GM23338 (cell line): ENCODE measurements at regions not wholly inside any gene's neighbourhood (a gene's known extent, or its start where the extent isn't known, plus 50 kb on each side); places are given as distances from the start of the nearest gene placed in this dataset.
"Not testable (repeated sequence)": the region's sequence is repeated elsewhere in the genome, so short reads cannot be mapped to it uniquely, and the experiment has no call there.

Source experiments
- ATAC-seq: fragments of 200-7000 bp; cut with Tn5 transposase; 3 replicates; pipeline ENCODE4 v1.9.1; 2020
- DNase-seq: peaks from one replicate; pipeline ENCODE4 v3.0.0-alpha.2; 2015; ENCODE audit warnings: low spot score
- H2AFZ ChIP-seq: fragments of 200-600 bp; sonication (generic); 2 replicates; pipeline ENCODE4 v1.8.0; 2016; ENCODE audit warnings: antibody characterized with exemption, mild to moderate bottlenecking, moderate library complexity
- H3F3A ChIP-seq: fragments of 200-600 bp; sonication (generic); replicated peaks from 2 replicates; pipeline ENCODE4 v1.8.0; 2017; ENCODE audit warnings: antibody characterized with exemption, mixed run types, low read depth
- H3K27ac ChIP-seq: fragments of 200-600 bp; sonication (generic); 2 replicates; pipeline ENCODE4 v1.6.1; 2016; ENCODE audit warnings: low read depth
- H3K27me3 ChIP-seq: fragments of 200-600 bp; sonication (generic); 2 replicates; pipeline ENCODE4 v1.8.0; 2016; ENCODE audit warnings: mild to moderate bottlenecking, mixed run types, moderate library complexity; ENCODE audit not compliant: insufficient read depth
- H3K36me3 ChIP-seq: fragments of 200-600 bp; sonication (generic); 2 replicates; pipeline ENCODE4 v1.8.0; 2016; ENCODE audit warnings: mild to moderate bottlenecking; ENCODE audit not compliant: insufficient read depth
- H3K4me1 ChIP-seq: fragments of 200-600 bp; sonication (generic); 2 replicates; pipeline ENCODE4 v1.8.0; 2016; ENCODE audit warnings: mild to moderate bottlenecking, moderate library complexity; ENCODE audit not compliant: insufficient read depth
- H3K4me2 ChIP-seq: fragments of 200-600 bp; sonication (generic); 2 replicates; pipeline ENCODE4 v1.7.1; 2017; ENCODE audit warnings: mixed run types
- H3K4me3 ChIP-seq: fragments of 200-600 bp; sonication (generic); 2 replicates; pipeline ENCODE4 v1.6.1; 2016; ENCODE audit warnings: mixed run types
- H3K79me2 ChIP-seq: fragments of 200-600 bp; sonication (generic); replicated peaks from 2 replicates; pipeline ENCODE4 v1.8.0; 2017; ENCODE audit warnings: mild to moderate bottlenecking; ENCODE audit not compliant: insufficient read depth
- H3K9me2 ChIP-seq: fragments of 200-600 bp; sonication (generic); 2 replicates; pipeline ENCODE4 v1.8.0; 2017; ENCODE audit not compliant: insufficient read depth
- H4K20me1 ChIP-seq: fragments of 200-600 bp; sonication (generic); replicated peaks from 2 replicates; pipeline ENCODE4 v1.8.0; 2017; ENCODE audit warnings: mild to moderate bottlenecking; ENCODE audit not compliant: insufficient read depth
- H3K27ac Mint-ChIP-seq: 2 replicates; pipeline ENCODE4 v1.8.0; 2020; ENCODE audit warnings: inconsistent platforms, mild to moderate bottlenecking, moderate library complexity, mixed read lengths
- H3K27me3 Mint-ChIP-seq: 3 replicates; pipeline ENCODE4 v1.8.0; 2022; ENCODE audit warnings: low read depth, mild to moderate bottlenecking, moderate library complexity, mixed read lengths, inconsistent platforms; ENCODE audit not compliant: insufficient read depth, poor library complexity
- H3K36me3 Mint-ChIP-seq: 3 replicates; pipeline ENCODE4 v1.8.0; 2021; ENCODE audit warnings: low read depth, mild to moderate bottlenecking, inconsistent platforms, moderate library complexity, mixed read lengths
- H3K4me1 Mint-ChIP-seq: 3 replicates; pipeline ENCODE4 v1.8.0; 2020; ENCODE audit warnings: mild to moderate bottlenecking, inconsistent platforms, mixed read lengths
- H3K4me3 Mint-ChIP-seq: 3 replicates; pipeline ENCODE4 v1.8.0; 2021; ENCODE audit warnings: moderate library complexity, mild to moderate bottlenecking, inconsistent platforms, mixed read lengths
- H3K9me3 Mint-ChIP-seq: 3 replicates; pipeline ENCODE4 v1.8.0; 2020; ENCODE audit warnings: moderate library complexity, mild to moderate bottlenecking, inconsistent platforms, mixed read lengths
- CTCF ChIP-seq, 2 experiments: fragments of 200-600 bp in 1 of 2; sonication (generic) in 1 of 2; conservative IDR thresholded peaks; 2 replicates each; pipeline versions ENCODE4 v1.5.1 to v1.6.1; 2016 to 2017; ENCODE audit warnings: antibody characterized with exemption in 2 of 2, low read depth in 2 of 2, mild to moderate bottlenecking in 2 of 2, moderate library complexity in 1 of 2
- ETS1 ChIP-seq: IDR thresholded peaks from 2 replicates; pipeline ENCODE4 v1.6.1; 2016; ENCODE audit warnings: antibody characterized with exemption
- EZH2phosphoT487 ChIP-seq: fragments of 200-600 bp; sonication (generic); IDR thresholded peaks from one replicate; pipeline ENCODE4 v1.8.1; 2018; ENCODE audit warnings: antibody characterized with exemption; ENCODE audit not compliant: unreplicated experiment
- JUNB ChIP-seq: IDR thresholded peaks from one replicate; pipeline ENCODE4 v1.6.1; 2016; ENCODE audit warnings: antibody characterized with exemption; ENCODE audit not compliant: unreplicated experiment
- NANOG ChIP-seq: IDR thresholded peaks from 2 replicates; pipeline ENCODE4 v1.6.1; 2016; ENCODE audit warnings: antibody characterized with exemption, borderline replicate concordance
- POLR2AphosphoS5 ChIP-seq: IDR thresholded peaks from 2 replicates; pipeline ENCODE4 v1.6.1; 2016; ENCODE audit warnings: antibody characterized with exemption, low read depth
- REST ChIP-seq: IDR thresholded peaks from one replicate; pipeline ENCODE4 v1.6.1; 2018; ENCODE audit warnings: antibody characterized with exemption; ENCODE audit not compliant: unreplicated experiment
- STAT1 ChIP-seq: IDR thresholded peaks from one replicate; pipeline ENCODE4 v1.6.1; 2016; ENCODE audit warnings: antibody characterized with exemption; ENCODE audit not compliant: unreplicated experiment
- ZNF114 ChIP-seq: fragments of 250-450 bp; sonication (Bioruptor Pico); IDR thresholded peaks from 2 replicates; pipeline ENCODE4 v1.5.0; 2020; ENCODE audit warnings: mild to moderate bottlenecking, moderate library complexity
- ZNF331 ChIP-seq: fragments of 250-450 bp; sonication (Bioruptor Pico); IDR thresholded peaks from 2 replicates; pipeline ENCODE4 v1.5.0; 2020; ENCODE audit warnings: low read depth, mild to moderate bottlenecking, moderate library complexity
- ZNF462 ChIP-seq: fragments of 250-450 bp; sonication (Bioruptor Pico); IDR thresholded peaks from 2 replicates; pipeline ENCODE4 v1.5.0; 2020; ENCODE audit warnings: mild to moderate bottlenecking, moderate library complexity

GRCh38 chr6:48493432-48493831 is 382.4 kb upstream of the PTCHD4 start:
- H4K20me1 ChIP-seq, H3K79me2 ChIP-seq, H3K4me2 ChIP-seq, H3K9me2 ChIP-seq, H3K4me1 Mint-ChIP-seq, H3K27ac ChIP-seq, H3K4me3 Mint-ChIP-seq, H3K36me3 Mint-ChIP-seq, H3K27me3 ChIP-seq, DNase-seq, H3F3A ChIP-seq, H3K4me3 ChIP-seq, H3K4me1 ChIP-seq, H3K27me3 Mint-ChIP-seq, H3K36me3 ChIP-seq, H3K9me3 Mint-ChIP-seq, ATAC-seq, H2AFZ ChIP-seq, H3K27ac Mint-ChIP-seq: not testable (repeated sequence)

- Histone ChIP-seq H3K79me2 (no peaks in the 10 kb centered on the region), H3K4me1 (no peaks in the 10 kb centered on the region), H3F3A (no peaks in the 10 kb centered on the region), H3K9me2 (no peaks in the 10 kb centered on the region), H3K27ac (no peak overlapping the region), H3K4me3 (no peak overlapping the region), H3K4me2 (no peak overlapping the region), H2AFZ (no peak overlapping the region), H3K36me3 (no peaks in the 10 kb centered on the region), H4K20me1 (no peaks in the 10 kb centered on the region), H3K27me3 (no peaks in the 10 kb centered on the region)
- Mint-ChIP-seq H3K9me3 (no peaks in the 10 kb centered on the region), H3K4me1 (no peaks in the 10 kb centered on the region), H3K27me3 (no peaks in the 10 kb centered on the region), H3K36me3 (no peaks in the 10 kb centered on the region), H3K4me3 (no peak overlapping the region), H3K27ac (no peak overlapping the region)
- ATAC-seq (no peak), DNase-seq (no peak)
- TF ChIP-seq STAT1 (no peak), ZNF114 (no peak), ETS1 (no peak), JUNB (no peak), POLR2AphosphoS5 (no peak), REST (no peak), NANOG (no peak), EZH2phosphoT487 (no peak), ZNF462 (CRISPR knock-in tag) (no peak), ZNF331 (CRISPR knock-in tag) (no peak), CTCF (conservative IDR thresholded peaks at IDR 0.05; ENCODE audit: low read depth in 2 of 2) (no peak)
These were observed 379.7 kb upstream of the PTCHD4 start for GRCh38 chr6:48490658-48491057.
